WERI-Rb-1 (cell line): ENCODE measurements at regions not wholly inside any gene's neighbourhood (a gene's known extent, or its start where the extent isn't known, plus 50 kb on each side); places are given as distances from the start of the nearest gene placed in this dataset.

Experiments
- DNase-seq: peaks from one replicate; pipeline ENCODE4 v3.0.0-alpha.2; 2020
- H3K27ac ChIP-seq: fragments of 250-450 bp; sonication (Bioruptor Pico); 2 replicates; pipeline ENCODE4 v1.5.1; 2020; ENCODE audit warnings: mild to moderate bottlenecking, moderate library complexity
- H3K27me3 ChIP-seq: fragments of 250-450 bp; sonication (Bioruptor Pico); 2 replicates; pipeline ENCODE4 v1.5.1; 2021; ENCODE audit warnings: mild to moderate bottlenecking, low read depth, moderate library complexity; ENCODE audit not compliant: insufficient read depth, severe bottlenecking
- H3K36me3 ChIP-seq: fragments of 250-450 bp; sonication (Bioruptor Pico); 2 replicates; pipeline ENCODE4 v1.5.1; 2020; ENCODE audit warnings: mild to moderate bottlenecking, moderate library complexity
- H3K4me3 ChIP-seq: 2 replicates; pipeline ENCODE4 v1.5.1; 2011; ENCODE audit warnings: low read depth, mild to moderate bottlenecking, control low read depth, low read length
- H3K9me3 ChIP-seq: fragments of 250-450 bp; sonication (Bioruptor Pico); 2 replicates; pipeline ENCODE4 v1.5.1; 2021; ENCODE audit warnings: mild to moderate bottlenecking, moderate library complexity; ENCODE audit not compliant: severe bottlenecking
- CTCF ChIP-seq: IDR thresholded peaks from 2 replicates; pipeline ENCODE4 v1.5.1; 2011; ENCODE audit warnings: low read depth, mild to moderate bottlenecking, control low read depth, inconsistent platforms, low read length

GRCh38 chr6:166036316-166037095 is 131.1 kb downstream of the TBXT start:
- no peak for TF ChIP-seq CTCF
- Histone ChIP-seq H3K36me3 (no peaks in the 10 kb centered on the region), H3K27me3 (peaks cover 50% of the 10 kb centered on the region), H3K27ac (no peak overlapping the region), H3K9me3 (no peaks in the 10 kb centered on the region), H3K4me3 (no peak overlapping the region)
- DNase-seq, result no peak

GRCh38 chr6:166032366-166033200 is 135.1 kb downstream of the TBXT start:
- DNase-seq, result no peak
- TF ChIP-seq CTCF, result no peak
- Histone ChIP-seq H3K9me3 (no peaks in the 10 kb centered on the region), H3K36me3 (no peaks in the 10 kb centered on the region), H3K27ac (no peak overlapping the region), H3K4me3 (no peak overlapping the region), H3K27me3 (peaks cover 60% of the 10 kb centered on the region)

- no peak for DNase-seq
- no peak for TF ChIP-seq CTCF
- Histone ChIP-seq H3K27ac (no peak overlapping the region), H3K4me3 (no peak overlapping the region), H3K9me3 (no peaks in the 10 kb centered on the region), H3K36me3 (no peaks in the 10 kb centered on the region), H3K27me3 (peaks cover 64% of the 10 kb centered on the region)
These were observed 136.4 kb downstream of the TBXT start for GRCh38 chr6:166031275-166031674.

- Histone ChIP-seq H3K27me3 (peaks cover 68% of the 10 kb centered on the region), H3K36me3 (no peaks in the 10 kb centered on the region), H3K9me3 (no peaks in the 10 kb centered on the region), H3K27ac (no peak overlapping the region), H3K4me3 (no peak overlapping the region)
- no peak for TF ChIP-seq CTCF
- DNase-seq, result no peak
These were observed 138.1 kb downstream of the TBXT start for GRCh38 chr6:166029506-166029905.

- no peak overlapping the region for H3K4me3 ChIP-seq
- TF ChIP-seq CTCF, result no peak
These were observed 139.9 kb downstream of the TBXT start for GRCh38 chr6:166027761-166028160.

More at GRCh38 chr6:166027761-166028160, 139.9 kb downstream of the TBXT start:
- Histone ChIP-seq H3K36me3 (no peaks in the 10 kb centered on the region), H3K27ac (no peak overlapping the region), H3K27me3 (peaks cover 65% of the 10 kb centered on the region), H3K9me3 (no peaks in the 10 kb centered on the region)
- DNase-seq, result no peak
